GM19467 (cell line): ENCODE measurements at regions not wholly inside any gene's neighbourhood (a gene's known extent, or its start where the extent isn't known, plus 50 kb on each side); places are given as distances from the start of the nearest gene placed in this dataset.

Experiments
- ATAC-seq: cut with Tn5 transposase; IDR thresholded peaks from one replicate; pipeline ENCODE4 v1.9.1; 2021; ENCODE audit warnings: mild to moderate bottlenecking, moderate library complexity; ENCODE audit not compliant: unreplicated experiment

- no peak for ATAC-seq
Measured at GRCh38 chr3:178291574-178292370, 244.5 kb upstream of the KCNMB2 start.

DNA sequence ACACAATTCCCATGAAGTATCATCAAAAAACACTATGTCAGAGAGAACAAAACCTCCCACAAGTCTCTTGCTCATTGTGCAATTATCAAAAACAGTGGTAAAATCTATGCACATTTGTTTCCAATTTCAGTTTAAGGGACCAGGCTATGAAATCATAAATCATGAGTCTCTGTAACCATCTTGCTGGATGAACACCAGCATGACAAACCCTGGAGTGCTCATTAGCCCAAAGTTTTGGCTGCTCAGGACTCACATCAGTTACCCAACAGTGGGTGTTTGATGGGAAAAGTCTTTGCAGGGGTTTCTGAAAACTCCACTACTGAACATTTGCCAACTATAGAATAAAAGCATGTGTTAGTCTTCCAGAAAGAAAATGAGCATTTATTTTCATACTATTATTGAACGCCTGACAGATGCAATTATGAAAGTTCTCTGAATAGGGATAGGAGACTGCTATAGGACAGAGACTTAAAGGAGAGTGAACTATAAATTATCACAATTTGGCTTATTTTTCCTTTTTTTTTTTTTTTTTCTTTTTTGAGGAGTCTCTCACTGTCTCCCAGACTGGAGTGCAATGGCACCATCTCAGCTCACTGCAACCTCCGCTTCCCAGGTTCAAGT, 240.8 kb upstream of the KCNMB2 start:
- ATAC-seq, result no peak

DNA sequence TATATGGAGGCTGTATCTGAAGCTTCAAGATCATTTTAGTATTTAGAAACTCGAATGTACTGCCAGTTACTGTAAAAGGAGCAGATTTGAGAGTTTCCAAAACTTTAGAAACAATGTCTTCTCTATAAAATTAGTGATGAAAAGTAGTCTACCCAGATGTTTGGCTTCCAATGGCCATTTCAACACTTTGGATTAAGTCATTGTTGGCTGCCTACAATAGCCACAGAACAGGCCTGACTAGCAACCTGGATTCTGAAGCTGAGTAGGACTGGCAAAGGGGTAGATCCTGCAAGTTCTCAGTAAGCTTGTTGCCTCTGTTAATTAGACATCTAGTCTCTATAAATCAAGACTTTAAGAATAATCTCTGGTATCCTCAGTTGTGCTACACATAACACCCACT, 239.0 kb upstream of the KCNMB2 start:
- ATAC-seq, result no peak

DNA sequence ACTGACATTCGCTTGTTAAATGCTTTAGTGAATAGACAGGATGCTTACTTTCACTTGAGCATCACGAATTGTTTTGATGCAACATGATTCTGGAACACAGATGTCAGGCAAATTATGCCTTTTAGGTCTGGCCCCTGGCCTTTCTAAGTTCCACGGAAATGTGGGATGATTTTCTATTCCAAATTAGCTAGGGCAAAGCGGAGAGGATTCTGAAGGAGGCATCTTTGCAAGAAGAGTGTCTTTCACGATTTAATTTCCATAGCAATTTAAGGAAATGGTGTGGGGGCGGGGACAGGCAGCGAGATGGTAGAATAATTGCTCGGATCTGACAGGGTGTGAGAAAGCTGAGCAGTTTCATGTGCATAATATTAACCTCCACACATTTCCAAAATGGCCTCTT, 238.5 kb upstream of the KCNMB2 start:
- ATAC-seq, result no peak

DNA sequence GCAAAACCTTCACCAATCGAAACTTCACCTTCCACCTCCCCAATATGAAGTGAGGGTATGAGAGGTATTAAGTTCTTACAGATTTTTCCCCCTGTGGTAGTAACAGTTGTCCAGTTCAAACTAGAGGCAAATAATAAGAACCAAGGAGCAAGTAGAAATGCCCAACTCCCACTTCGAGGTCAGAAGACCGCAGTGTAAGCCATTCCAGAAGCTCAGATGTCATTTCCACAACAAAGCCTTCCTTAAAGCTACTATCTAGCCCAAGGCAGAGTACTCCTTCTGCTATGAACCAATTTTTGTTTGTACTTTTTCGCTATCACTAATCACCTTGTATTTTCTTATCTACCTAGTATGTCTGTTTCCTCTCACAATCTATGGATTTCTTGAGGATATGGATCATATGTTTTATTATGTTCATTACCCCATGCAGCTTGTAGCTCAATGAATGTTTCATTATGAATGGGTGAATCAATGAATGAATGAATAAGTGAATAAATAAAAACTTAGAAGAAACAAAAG, 235.7 kb upstream of the KCNMB2 start:
- ATAC-seq, result no peak

DNA sequence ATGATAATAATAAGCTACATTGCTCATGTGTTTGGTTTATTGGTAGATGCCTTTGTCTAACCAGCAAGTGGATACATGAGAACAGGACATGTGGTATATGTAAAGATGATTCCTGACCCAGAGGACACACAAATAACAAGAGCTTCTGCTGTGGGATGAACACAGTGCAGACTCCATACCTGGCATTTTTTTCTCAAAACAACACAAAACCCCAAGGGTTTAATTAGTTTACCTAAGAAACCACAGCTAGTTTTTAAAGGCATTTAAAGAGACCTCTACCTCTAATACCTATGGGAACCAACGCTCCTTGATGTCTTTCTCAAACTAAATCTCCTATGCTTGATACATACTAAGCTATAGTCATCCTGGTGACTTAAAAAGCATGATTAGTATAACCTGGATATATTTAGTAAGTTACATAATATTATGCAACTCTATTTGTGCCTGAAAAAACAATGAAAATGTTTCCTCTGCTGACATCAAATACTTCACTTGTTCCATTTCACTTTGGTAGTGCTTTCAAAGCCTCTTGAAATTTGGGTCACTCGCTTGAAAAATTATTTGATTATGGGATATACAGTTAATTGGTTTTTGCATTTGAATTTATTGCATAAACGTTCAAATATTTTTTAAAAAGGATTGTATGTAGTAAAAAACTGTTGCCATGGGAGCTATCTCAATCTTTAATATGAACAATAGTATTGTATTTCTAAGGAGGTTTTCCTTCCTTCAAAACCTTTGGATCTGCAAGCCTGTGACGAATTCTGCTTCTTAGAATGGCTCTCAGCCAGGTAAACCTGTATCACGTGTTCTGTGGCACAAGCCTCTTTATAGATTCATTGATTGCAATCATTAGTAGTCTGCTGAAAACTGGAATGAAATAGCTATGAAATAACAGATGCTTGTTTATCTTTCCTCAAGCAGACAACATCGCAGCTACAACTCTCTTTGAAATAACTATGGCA, 233.0 kb upstream of the KCNMB2 start:
- ATAC-seq, result no peak

DNA sequence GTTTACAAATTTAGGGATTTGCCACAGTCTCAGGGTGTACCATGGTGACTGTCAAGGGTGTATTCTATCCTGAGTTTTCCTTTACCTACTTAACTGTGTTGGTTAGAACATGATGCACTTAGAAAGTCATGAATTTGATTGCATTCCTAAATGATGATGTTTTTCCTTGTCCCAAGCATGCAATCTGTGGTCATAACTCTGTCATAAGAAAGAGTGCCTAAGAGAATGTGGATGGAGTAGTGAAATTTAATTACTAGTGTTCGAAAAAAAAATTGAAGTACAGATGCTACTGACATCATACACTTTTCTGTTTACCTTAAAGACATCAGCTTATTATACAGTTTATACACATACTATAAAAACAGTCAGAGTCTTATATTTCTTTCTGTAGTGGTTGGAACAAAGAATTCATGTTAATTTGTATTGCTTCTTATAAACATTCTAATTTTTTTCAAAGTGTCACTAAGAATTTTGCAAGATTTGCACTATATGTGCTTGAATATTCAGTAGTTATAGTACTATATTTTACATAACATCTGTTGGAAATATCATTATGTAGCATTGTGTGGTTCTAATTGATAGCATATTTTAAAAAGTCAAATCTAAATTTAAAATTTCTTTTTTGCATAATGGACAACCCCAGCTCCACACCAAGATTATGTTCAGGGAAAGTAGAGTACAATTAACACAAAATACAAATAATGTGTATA, 231.3 kb upstream of the KCNMB2 start:
- ATAC-seq, result no peak

DNA sequence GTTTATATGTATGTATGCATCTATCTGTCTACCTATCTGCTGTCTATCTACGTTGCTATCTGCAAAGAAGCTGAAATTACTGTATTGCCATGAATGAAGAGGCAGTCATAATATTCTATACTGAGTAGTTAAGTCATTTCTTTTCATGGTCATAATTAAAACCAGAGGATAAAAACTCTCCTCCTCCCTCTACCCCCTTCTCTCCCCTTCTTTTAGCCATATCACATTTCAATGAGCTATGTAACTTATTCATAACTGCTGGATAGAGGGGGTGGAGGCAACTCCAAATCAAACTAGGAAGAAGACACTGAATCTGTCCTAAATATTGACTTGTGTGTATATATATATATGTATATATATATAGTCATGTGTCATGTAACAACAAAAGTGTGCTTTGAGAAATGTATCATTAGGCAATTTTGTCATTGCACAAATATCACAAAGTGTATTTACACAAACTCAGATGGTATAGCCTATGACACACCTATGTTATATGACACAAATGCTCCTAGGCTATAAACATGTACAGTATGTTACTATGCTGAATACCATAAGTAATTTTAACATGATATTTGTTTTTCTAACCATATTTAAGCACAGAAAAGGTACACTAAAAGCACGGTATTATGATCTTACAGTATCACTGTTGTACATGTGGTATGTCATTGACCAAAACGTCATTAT, 229.7 kb upstream of the KCNMB2 start:
- no peak for ATAC-seq

GRCh38 chr3:178308771-178309170, 227.5 kb upstream of the KCNMB2 start:
- no peak for ATAC-seq

DNA sequence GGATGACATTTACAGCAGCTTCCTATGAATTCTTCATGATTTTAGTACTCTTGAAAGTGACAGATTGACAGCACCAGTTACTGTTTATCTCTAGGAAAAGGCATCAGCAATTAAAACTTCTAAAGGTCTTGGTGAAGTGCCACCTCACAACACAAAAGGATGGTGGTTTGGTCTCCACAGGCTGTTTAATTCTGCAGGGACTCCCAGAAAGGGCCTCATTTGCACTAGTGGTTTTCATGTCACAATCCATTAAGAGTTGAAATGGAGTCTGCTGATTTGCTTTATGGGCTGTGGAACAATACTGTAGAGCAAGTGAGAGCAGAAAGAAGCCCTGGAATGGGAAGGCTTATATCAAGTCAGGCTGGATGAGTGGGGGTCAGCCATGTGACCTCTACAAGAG, 225.3 kb upstream of the KCNMB2 start:
- no peak for ATAC-seq

GRCh38 chr3:178313716-178314115, 222.5 kb upstream of the KCNMB2 start:
- no peak for ATAC-seq

GRCh38 chr3:178318340-178318739, 217.9 kb upstream of the KCNMB2 start:
- no peak for ATAC-seq

DNA sequence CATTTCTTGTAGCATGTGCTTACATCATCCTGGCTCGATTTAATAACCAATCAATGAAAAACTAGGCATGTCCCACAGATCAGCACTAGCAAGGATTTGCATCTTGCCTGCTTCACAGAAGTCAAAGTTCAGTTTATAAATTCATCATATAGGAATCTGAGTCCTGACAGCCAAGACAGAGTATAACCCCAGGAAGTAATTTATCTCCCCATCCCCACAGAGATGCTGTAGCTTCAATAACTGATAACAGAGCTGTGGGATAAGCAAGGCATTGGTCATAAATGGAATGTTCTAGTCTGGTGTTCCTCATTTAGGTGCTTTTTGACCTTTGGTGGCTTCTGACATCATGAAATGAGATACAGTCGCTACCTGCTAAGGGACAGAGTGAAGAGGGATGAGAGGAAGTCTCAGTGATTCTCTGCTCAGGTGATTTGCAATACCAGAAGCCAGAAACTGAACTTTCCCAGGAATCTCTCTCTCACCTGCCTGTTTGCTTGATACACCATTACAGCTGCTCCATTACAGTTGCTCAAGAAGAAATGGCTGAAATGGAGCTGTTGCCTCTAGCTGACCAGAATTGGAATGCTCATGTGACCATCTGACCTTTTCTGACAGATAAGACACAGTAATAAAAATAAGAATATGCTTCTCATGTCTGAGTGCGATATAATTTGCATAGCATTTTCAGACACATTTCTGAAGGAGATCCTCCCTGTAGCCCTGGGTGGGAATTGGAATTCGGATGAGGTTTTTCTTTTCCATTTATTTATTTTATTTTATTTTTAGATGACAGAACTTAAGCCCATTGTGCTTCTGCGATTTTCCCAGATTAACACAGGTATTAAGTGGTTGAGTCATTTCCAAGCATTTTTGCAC, 217.1 kb upstream of the KCNMB2 start:
- ATAC-seq, result no peak

- ATAC-seq, result no peak
Measured at GRCh38 chr3:178320456-178321351, 215.5 kb upstream of the KCNMB2 start.

DNA sequence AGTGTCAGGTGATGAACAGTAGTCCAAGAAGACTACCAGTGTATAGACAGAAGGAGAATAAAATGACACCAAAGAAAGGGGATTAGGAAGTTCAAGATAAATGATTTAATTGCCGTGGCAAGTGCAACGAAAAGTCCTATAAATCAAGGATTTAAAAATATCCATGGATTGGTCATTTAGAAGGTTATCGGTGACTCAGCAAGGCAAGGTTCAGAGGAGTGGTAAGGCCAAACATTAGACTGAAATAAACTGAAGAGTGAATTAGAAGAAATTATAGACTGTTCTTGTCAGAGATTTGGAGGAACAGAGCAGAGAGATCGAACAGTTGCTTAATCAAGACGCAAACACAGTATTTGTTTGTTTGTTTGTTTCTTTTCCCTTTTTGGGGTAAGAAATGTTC, 211.9 kb upstream of the KCNMB2 start:
- no peak for ATAC-seq

GRCh38 chr3:178325330-178325729, 210.9 kb upstream of the KCNMB2 start:
- ATAC-seq, result no peak

DNA sequence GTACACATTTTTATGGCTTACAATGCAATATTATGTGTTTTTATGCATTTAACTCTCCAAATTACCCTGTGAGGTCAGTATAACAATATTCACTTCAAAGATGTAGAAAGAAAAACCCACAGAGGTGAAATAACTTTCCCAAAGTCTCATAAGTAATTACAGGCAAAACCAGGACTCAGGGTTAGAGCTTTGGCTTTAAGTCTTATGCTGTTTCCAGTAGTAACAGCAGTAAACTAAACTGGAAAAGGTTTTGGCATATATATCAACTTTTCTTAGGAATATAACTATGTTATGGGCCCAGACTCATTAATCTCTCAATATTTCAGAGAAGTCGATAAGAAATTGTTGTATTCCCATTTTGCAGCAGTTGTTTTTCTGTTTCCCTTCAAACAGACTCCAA, 206.3 kb upstream of the KCNMB2 start:
- no peak for ATAC-seq

DNA sequence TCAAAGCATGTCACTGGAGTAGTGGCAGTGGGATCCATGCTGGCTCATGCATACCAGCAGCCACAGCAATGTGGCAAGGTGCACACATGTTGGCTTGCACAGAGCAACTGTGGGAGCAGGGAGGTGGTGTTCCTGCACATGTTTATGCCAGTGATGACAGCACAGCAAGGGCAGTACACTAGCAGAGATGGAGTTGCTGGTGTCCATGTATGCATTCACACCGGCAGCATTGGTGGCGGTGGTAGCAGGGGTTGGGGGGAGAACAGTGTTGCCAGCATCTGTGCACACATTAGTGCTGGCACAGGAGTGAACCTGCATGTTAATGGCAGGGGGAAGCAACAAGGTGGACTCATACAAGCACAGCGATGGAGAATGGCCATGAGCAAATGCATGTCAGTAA, 202.0 kb upstream of the KCNMB2 start:
- no peak for ATAC-seq
